IMR-90 (cell line): ENCODE measurements at regions not wholly inside any gene's neighbourhood (a gene's known extent, or its start where the extent isn't known, plus 50 kb on each side); places are given as distances from the start of the nearest gene placed in this dataset.

Experiments used
- POLR2A ChIP-seq: IDR thresholded peaks from 2 replicates; pipeline ENCODE4 v1.6.1; 2012; ENCODE audit warnings: mild to moderate bottlenecking, low read depth, low read length
- TF ChIP-seq, protein P1 (sequence below): conservative IDR thresholded peaks from 2 replicates; pipeline ENCODE4 v1.5.1; 2012; ENCODE audit warnings: mild to moderate bottlenecking, low read depth, low read length, improper control_type of control experiment
- TF ChIP-seq, protein P2 (sequence below): fragments of 150-350 bp; IDR thresholded peaks from 2 replicates; pipeline ENCODE4 v1.6.1; 2016; ENCODE audit warnings: low read depth, mild to moderate bottlenecking, low read length, moderate library complexity, borderline replicate concordance

DNA sequence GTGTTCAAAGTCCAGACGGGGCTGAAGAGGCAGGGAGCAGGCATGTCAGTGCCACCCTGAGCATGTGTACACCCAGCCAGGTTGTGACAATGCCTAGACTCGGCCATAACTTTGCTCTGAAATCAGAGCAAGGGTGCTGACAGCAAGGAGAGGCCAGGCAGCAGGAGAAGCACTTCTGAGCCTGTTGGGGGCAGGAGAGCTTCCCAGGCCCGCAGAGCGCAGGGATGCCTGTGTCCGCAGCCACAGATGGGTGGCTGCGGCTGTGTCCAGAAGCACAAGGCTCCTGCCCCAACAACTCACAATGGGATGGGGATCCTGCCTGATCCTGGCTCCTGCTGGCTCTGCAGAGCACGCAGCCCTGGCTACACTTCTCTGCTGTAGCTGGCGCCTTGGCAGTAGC is 373.9 kb downstream of the CHSY3 start:
- TF ChIP-seq, protein P1, sequence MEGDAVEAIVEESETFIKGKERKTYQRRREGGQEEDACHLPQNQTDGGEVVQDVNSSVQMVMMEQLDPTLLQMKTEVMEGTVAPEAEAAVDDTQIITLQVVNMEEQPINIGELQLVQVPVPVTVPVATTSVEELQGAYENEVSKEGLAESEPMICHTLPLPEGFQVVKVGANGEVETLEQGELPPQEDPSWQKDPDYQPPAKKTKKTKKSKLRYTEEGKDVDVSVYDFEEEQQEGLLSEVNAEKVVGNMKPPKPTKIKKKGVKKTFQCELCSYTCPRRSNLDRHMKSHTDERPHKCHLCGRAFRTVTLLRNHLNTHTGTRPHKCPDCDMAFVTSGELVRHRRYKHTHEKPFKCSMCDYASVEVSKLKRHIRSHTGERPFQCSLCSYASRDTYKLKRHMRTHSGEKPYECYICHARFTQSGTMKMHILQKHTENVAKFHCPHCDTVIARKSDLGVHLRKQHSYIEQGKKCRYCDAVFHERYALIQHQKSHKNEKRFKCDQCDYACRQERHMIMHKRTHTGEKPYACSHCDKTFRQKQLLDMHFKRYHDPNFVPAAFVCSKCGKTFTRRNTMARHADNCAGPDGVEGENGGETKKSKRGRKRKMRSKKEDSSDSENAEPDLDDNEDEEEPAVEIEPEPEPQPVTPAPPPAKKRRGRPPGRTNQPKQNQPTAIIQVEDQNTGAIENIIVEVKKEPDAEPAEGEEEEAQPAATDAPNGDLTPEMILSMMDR = no peak
- TF ChIP-seq, protein P2, sequence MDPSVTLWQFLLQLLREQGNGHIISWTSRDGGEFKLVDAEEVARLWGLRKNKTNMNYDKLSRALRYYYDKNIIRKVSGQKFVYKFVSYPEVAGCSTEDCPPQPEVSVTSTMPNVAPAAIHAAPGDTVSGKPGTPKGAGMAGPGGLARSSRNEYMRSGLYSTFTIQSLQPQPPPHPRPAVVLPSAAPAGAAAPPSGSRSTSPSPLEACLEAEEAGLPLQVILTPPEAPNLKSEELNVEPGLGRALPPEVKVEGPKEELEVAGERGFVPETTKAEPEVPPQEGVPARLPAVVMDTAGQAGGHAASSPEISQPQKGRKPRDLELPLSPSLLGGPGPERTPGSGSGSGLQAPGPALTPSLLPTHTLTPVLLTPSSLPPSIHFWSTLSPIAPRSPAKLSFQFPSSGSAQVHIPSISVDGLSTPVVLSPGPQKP = no peak
- no peak for TF ChIP-seq POLR2A
